HUES64 (cell line): ENCODE measurements at regions not wholly inside any gene's neighbourhood (a gene's known extent, or its start where the extent isn't known, plus 50 kb on each side); places are given as distances from the start of the nearest gene placed in this dataset.

Experiments
- H3K27ac ChIP-seq: 2 replicates; pipeline ENCODE4 v1.7.0; 2013; ENCODE audit warnings: low read depth, low read length, inconsistent platforms
- H3K27me3 ChIP-seq: 2 replicates; pipeline ENCODE4 v1.6.1; 2013; ENCODE audit warnings: mild to moderate bottlenecking, low read length; ENCODE audit not compliant: insufficient read depth
- H3K36me3 ChIP-seq: 2 replicates; pipeline ENCODE4 v1.6.1; 2013; ENCODE audit warnings: mild to moderate bottlenecking, low read length; ENCODE audit not compliant: insufficient read depth
- H3K4me1 ChIP-seq: 2 replicates; pipeline ENCODE4 v1.6.1; 2013; ENCODE audit warnings: mild to moderate bottlenecking, low read length, moderate library complexity; ENCODE audit not compliant: insufficient read depth
- H3K4me3 ChIP-seq: 2 replicates; pipeline ENCODE4 v1.5.1; 2013; ENCODE audit warnings: mild to moderate bottlenecking, low read length, moderate library complexity
- H3K9ac ChIP-seq: 2 replicates; pipeline ENCODE4 v1.6.1; 2013; ENCODE audit warnings: mild to moderate bottlenecking, low read depth, low read length
- H3K9me3 ChIP-seq: 2 replicates; pipeline ENCODE4 v1.6.1; 2013; ENCODE audit warnings: low read depth, low read length; ENCODE audit not compliant: insufficient read depth
- WGBS: fragments of 150-250, 120-280 bp; methylation state at CpG from one replicate; pipeline ENCODE4 v1.1.7; 2013; ENCODE audit warnings: missing lambda C conversion rate; 5-methylcytosine and 5-hydroxymethylcytosine counted together

GRCh38 chr6:76817429-76817828 is 645.9 kb downstream of the HTR1B start:
- WGBS: 94% methylated on average over 5 of the region's 5 CpGs

GRCh38 chr6:76814496-76815458 is 648.5 kb downstream of the HTR1B start:
- Histone ChIP-seq H3K4me3 (no peak overlapping the region), H3K27me3 (no peaks in the 10 kb centered on the region), H3K36me3 (no peaks in the 10 kb centered on the region), H3K9ac (no peak overlapping the region), H3K27ac (no peak overlapping the region), H3K4me1 (no peaks in the 10 kb centered on the region; the same call in 1 of the 2 replicates), H3K9me3 (no peaks in the 10 kb centered on the region)
- 92% methylated on average over 6 of the region's 7 CpGs for WGBS

More at GRCh38 chr6:76817429-76817828, 645.9 kb downstream of the HTR1B start:
- H3K4me1 ChIP-seq: no peaks in the 10 kb centered on the region
- H3K36me3 ChIP-seq: no peaks in the 10 kb centered on the region
- no peak overlapping the region for H3K9ac ChIP-seq
- peaks cover 4% of the 10 kb centered on the region; the same call in 1 of the 2 replicates for H3K9me3 ChIP-seq
- no peak overlapping the region for H3K4me3 ChIP-seq
- H3K27ac ChIP-seq: no peak overlapping the region
- no peaks in the 10 kb centered on the region for H3K27me3 ChIP-seq

- H3K9me3 ChIP-seq: no peaks in the 10 kb centered on the region
- H3K9ac ChIP-seq: no peak overlapping the region
- H3K36me3 ChIP-seq: no peaks in the 10 kb centered on the region
- no peak overlapping the region for H3K27ac ChIP-seq
- 96% methylated on average over 13 of the region's 13 CpGs for WGBS
- H3K4me1 ChIP-seq: no peaks in the 10 kb centered on the region; the same call in 1 of the 2 replicates
- no peaks in the 10 kb centered on the region for H3K27me3 ChIP-seq
- H3K4me3 ChIP-seq: no peak overlapping the region
Observed at GRCh38 chr6:76810286-76810685, 653.0 kb downstream of the HTR1B start.

GRCh38 chr6:76803038-76803580 is 660.2 kb downstream of the HTR1B start:
- Histone ChIP-seq H3K27ac (no peak overlapping the region), H3K27me3 (no peaks in the 10 kb centered on the region), H3K9me3 (no peaks in the 10 kb centered on the region), H3K4me1 (no peaks in the 10 kb centered on the region), H3K9ac (no peak overlapping the region), H3K36me3 (no peaks in the 10 kb centered on the region), H3K4me3 (no peak overlapping the region)
- WGBS: 91% methylated on average over 5 of the region's 5 CpGs

- Histone ChIP-seq H3K4me3 (no peak overlapping the region), H3K27ac (no peak overlapping the region), H3K9me3 (peaks cover 3% of the 10 kb centered on the region; the same call in 1 of the 2 replicates), H3K36me3 (no peaks in the 10 kb centered on the region), H3K9ac (no peak overlapping the region), H3K27me3 (no peaks in the 10 kb centered on the region), H3K4me1 (no peaks in the 10 kb centered on the region)
- WGBS: 92% methylated on average over 1 of the region's 1 CpG
Observed at GRCh38 chr6:76792394-76792793, 670.9 kb downstream of the HTR1B start.

GRCh38 chr6:76790881-76791280 is 672.4 kb downstream of the HTR1B start:
- Histone ChIP-seq H3K9me3 (peaks cover 3% of the 10 kb centered on the region; the same call in 1 of the 2 replicates), H3K36me3 (no peaks in the 10 kb centered on the region), H3K4me3 (no peak overlapping the region), H3K4me1 (no peaks in the 10 kb centered on the region), H3K9ac (no peak overlapping the region), H3K27ac (no peak overlapping the region), H3K27me3 (no peaks in the 10 kb centered on the region)

- Histone ChIP-seq H3K4me1 (no peaks in the 10 kb centered on the region), H3K4me3 (no peak overlapping the region), H3K9me3 (peaks cover 3% of the 10 kb centered on the region; the same call in 1 of the 2 replicates), H3K27me3 (no peaks in the 10 kb centered on the region), H3K36me3 (no peaks in the 10 kb centered on the region), H3K27ac (no peak overlapping the region), H3K9ac (no peak overlapping the region)
- WGBS: 90% methylated on average over 4 of the region's 4 CpGs
Observed at GRCh38 chr6:76790045-76790796, 673.1 kb downstream of the HTR1B start.

GRCh38 chr6:76789580-76789979 is 673.7 kb downstream of the HTR1B start:
- no peaks in the 10 kb centered on the region for H3K4me1 ChIP-seq
- no peaks in the 10 kb centered on the region for H3K36me3 ChIP-seq
- H3K27me3 ChIP-seq: no peaks in the 10 kb centered on the region
- H3K27ac ChIP-seq: no peak overlapping the region
- no peak overlapping the region for H3K4me3 ChIP-seq
- 92% methylated on average over 3 of the region's 3 CpGs for WGBS
- H3K9ac ChIP-seq: no peak overlapping the region
- peaks cover 3% of the 10 kb centered on the region; the same call in 1 of the 2 replicates for H3K9me3 ChIP-seq

GRCh38 chr6:76788155-76788554 is 675.1 kb downstream of the HTR1B start:
- no peaks in the 10 kb centered on the region for H3K36me3 ChIP-seq
- no peak overlapping the region for H3K4me3 ChIP-seq
- no peaks in the 10 kb centered on the region for H3K4me1 ChIP-seq
- H3K27ac ChIP-seq: no peak overlapping the region
- peaks cover 3% of the 10 kb centered on the region; the same call in 1 of the 2 replicates for H3K9me3 ChIP-seq
- H3K27me3 ChIP-seq: no peaks in the 10 kb centered on the region
- H3K9ac ChIP-seq: no peak overlapping the region

- Histone ChIP-seq H3K36me3 (no peaks in the 10 kb centered on the region), H3K27me3 (no peaks in the 10 kb centered on the region), H3K4me3 (no peak overlapping the region), H3K4me1 (peaks cover 6% of the 10 kb centered on the region; the same call in 1 of the 2 replicates), H3K9ac (no peak overlapping the region), H3K27ac (no peak overlapping the region), H3K9me3 (no peaks in the 10 kb centered on the region)
Observed at GRCh38 chr6:76779068-76779467, 684.2 kb downstream of the HTR1B start.

- Histone ChIP-seq H3K4me3 (no peak overlapping the region), H3K9me3 (no peaks in the 10 kb centered on the region), H3K9ac (no peak overlapping the region), H3K4me1 (peaks cover 6% of the 10 kb centered on the region; the same call in 1 of the 2 replicates), H3K27ac (no peak overlapping the region), H3K27me3 (no peaks in the 10 kb centered on the region), H3K36me3 (no peaks in the 10 kb centered on the region)
- 98% methylated on average over 1 of the region's 1 CpG for WGBS
Observed at GRCh38 chr6:76776876-76777275, 686.4 kb downstream of the HTR1B start.
